SJCRH30 (cell line): ENCODE measurements at regions not wholly inside any gene's neighbourhood (a gene's known extent, or its start where the extent isn't known, plus 50 kb on each side); places are given as distances from the start of the nearest gene placed in this dataset.
"Not testable (repeated sequence)": the region's sequence is repeated elsewhere in the genome, so short reads cannot be mapped to it uniquely, and the experiment has no call there.

Experiments used
- DNase-seq, 2 experiments: peaks; one replicate each; pipeline ENCODE4 v3.0.0-alpha.2; 2015 to 2020
- H3K27ac ChIP-seq: fragments of 250-450 bp; sonication (Bioruptor Pico); 2 replicates; pipeline ENCODE4 v1.5.1; 2020; ENCODE audit warnings: mild to moderate bottlenecking, moderate library complexity
- H3K27me3 ChIP-seq: fragments of 250-450 bp; sonication (Bioruptor Pico); 2 replicates; pipeline ENCODE4 v1.5.1; 2020; ENCODE audit warnings: mild to moderate bottlenecking, moderate library complexity
- H3K36me3 ChIP-seq: fragments of 250-450 bp; sonication (Bioruptor Pico); 2 replicates; pipeline ENCODE4 v1.5.1; 2020; ENCODE audit warnings: mild to moderate bottlenecking, moderate library complexity
- H3K4me1 ChIP-seq: fragments of 250-450 bp; sonication (Bioruptor Pico); 2 replicates; pipeline ENCODE4 v1.5.1; 2020; ENCODE audit warnings: mild to moderate bottlenecking, moderate library complexity
- H3K4me3 ChIP-seq: fragments of 250-450 bp; sonication (Bioruptor Pico); 2 replicates; pipeline ENCODE4 v1.5.1; 2020; ENCODE audit warnings: mild to moderate bottlenecking, moderate library complexity
- H3K9me3 ChIP-seq: fragments of 250-450 bp; sonication (Bioruptor Pico); replicated peaks from 2 replicates; pipeline ENCODE4 v1.5.1; 2020; ENCODE audit warnings: mild to moderate bottlenecking, moderate library complexity

DNA sequence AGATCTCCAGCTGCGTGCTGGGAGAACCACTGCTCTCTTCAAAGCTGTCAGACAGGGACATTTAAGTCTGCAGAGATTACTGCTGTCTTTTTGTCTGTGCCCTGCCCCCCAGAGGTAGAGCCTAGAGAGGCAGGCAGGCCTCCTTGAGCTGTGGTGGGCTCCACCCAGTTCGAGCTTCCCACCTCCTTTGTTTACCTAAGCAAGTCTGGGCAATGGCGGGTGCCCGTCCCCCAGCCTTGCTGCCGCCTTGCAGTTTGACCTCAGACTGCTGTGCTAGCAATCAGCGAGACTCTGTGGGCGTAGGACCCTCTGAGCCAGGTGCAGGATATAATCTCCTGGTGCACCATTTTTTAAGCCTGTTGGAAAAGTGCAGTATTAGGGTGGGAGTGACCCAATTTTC lies 128.6 kb downstream of the ACTR3 start:
- H3K4me3 ChIP-seq, H3K27ac ChIP-seq, H3K36me3 ChIP-seq, DNase-seq, H3K27me3 ChIP-seq, H3K4me1 ChIP-seq, H3K9me3 ChIP-seq: not testable (repeated sequence)

DNA sequence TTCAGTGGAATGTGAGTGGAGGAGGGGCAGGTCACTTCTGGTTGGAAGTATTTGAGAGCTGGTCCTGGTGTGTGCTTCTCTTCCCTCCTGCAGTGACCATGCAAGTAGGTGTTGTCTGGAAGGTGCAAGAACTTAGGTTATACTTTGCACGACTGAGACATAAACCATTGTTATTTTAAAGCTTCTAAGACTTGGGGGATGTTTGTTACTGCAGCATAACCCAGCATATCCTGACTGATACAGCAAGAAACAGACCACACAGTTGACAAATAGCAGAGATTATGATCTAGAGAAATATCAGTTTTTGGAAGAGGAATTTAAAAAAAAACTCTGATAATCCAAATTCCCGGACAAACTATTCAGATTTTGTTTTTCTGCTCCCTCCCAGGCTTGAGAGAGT lies 130.8 kb downstream of the ACTR3 start:
- no peak for DNase-seq
- Histone ChIP-seq H3K4me1 (no peaks in the 10 kb centered on the region), H3K4me3 (no peak overlapping the region), H3K9me3 (no peaks in the 10 kb centered on the region), H3K36me3 (no peaks in the 10 kb centered on the region), H3K27ac (no peak overlapping the region), H3K27me3 (no peaks in the 10 kb centered on the region)

DNA sequence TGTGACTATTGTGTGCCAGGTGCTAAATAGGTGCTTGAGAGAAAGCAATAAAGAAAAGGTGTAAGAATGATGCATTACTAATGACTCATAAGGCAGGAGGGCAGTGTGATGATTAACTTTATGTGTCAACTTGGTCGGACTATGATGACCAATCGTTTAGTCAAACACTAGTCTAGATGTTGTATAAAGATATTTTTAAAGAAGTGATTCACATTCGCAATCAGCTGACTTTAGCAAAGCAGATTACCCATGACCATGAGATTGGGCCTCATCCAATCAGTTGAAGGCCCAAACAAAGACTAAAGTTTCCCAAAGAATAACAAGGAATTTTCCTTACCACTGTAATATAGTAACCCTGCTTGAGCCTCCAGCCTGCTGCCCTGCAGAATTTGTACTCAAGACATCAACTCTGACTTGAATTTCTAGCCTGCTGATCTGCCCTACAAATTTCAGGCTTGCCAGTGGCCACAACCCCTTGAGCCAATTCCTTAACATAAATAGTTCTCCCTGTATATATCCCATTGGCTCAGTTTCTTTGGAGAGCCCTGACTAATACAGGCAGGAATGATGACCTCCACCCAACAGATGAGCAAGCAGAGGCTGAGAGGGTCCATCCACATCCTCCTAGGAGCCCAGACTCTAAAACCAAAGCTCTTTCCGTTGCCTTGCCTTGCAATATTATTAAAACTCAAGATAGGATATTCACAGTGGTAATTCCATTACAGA lies 132.6 kb downstream of the ACTR3 start:
- Histone ChIP-seq H3K27ac (no peak overlapping the region), H3K4me3 (no peak overlapping the region), H3K9me3 (no peaks in the 10 kb centered on the region), H3K36me3 (no peaks in the 10 kb centered on the region), H3K27me3 (no peaks in the 10 kb centered on the region), H3K4me1 (no peaks in the 10 kb centered on the region)
- no peak for DNase-seq

DNA sequence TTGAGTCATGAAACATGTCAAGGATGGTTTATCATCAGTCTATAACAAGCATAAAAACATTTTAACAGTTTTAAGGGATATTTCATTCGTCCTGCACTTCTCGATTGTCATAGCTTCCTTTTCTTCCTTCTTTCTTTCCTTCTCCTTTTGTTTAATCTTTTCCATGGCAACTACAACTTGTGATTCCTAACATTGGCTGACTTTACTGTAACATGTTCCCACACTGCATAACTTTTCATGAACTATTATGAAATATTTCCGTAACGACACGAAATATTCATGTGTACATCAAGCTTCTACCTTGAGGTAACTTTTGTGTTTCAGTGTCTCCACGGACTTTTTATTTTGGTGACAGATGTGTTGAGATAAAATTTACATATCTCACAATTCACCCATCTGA lies 134.4 kb downstream of the ACTR3 start:
- H3K27ac ChIP-seq = no peak overlapping the region
- H3K36me3 ChIP-seq = no peaks in the 10 kb centered on the region
- H3K4me3 ChIP-seq = no peak overlapping the region
- H3K9me3 ChIP-seq = no peaks in the 10 kb centered on the region
- H3K4me1 ChIP-seq = no peaks in the 10 kb centered on the region
- no peaks in the 10 kb centered on the region for H3K27me3 ChIP-seq
- DNase-seq = no peak

DNA sequence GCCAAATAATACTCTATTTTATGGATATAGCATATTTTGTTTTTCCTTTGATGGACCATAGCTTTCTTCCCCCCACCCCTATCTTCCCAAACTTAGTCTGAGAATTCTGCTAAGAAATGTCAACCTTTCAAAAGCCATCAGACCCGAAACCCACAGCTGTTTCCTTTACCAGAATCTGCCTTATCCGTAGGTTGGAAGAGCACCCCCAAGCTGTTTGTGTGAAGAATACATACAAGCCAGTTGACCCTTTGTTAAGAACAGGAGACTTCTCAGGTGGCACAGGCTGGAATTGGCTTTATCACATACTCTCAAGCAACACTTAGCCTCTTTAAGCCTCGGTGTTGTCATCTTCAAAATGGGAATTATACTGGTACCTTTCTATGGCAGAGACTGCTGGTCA lies 135.1 kb downstream of the ACTR3 start:
- Histone ChIP-seq H3K27me3 (no peaks in the 10 kb centered on the region), H3K27ac (no peak overlapping the region), H3K4me3 (no peak overlapping the region), H3K9me3 (no peaks in the 10 kb centered on the region), H3K36me3 (no peaks in the 10 kb centered on the region), H3K4me1 (no peaks in the 10 kb centered on the region)
- no peak for DNase-seq

DNA sequence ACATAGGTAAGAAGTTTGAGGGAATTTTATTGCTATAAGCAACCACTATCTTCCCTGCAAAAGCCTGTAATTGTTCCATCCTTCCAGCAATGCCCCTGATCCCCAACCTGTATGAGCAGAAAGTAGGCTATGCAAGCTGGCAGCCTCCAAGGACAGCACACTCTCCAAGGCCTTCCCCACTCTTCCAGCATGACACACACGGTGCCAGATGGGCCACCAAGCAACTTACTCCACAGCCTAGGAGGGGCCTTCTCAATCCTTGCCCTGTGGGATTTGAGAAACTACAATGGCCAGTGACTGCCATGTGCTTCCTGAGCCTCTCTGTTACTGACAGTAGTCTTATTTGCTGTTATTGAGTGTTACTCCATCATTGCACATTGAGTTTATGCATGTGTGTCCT lies 137.5 kb downstream of the ACTR3 start:
- no peak overlapping the region for H3K27ac ChIP-seq
- no peaks in the 10 kb centered on the region for H3K36me3 ChIP-seq
- no peaks in the 10 kb centered on the region for H3K4me1 ChIP-seq
- H3K9me3 ChIP-seq = no peaks in the 10 kb centered on the region
- H3K27me3 ChIP-seq = no peaks in the 10 kb centered on the region
- DNase-seq = no peak
- H3K4me3 ChIP-seq = no peak overlapping the region

DNA sequence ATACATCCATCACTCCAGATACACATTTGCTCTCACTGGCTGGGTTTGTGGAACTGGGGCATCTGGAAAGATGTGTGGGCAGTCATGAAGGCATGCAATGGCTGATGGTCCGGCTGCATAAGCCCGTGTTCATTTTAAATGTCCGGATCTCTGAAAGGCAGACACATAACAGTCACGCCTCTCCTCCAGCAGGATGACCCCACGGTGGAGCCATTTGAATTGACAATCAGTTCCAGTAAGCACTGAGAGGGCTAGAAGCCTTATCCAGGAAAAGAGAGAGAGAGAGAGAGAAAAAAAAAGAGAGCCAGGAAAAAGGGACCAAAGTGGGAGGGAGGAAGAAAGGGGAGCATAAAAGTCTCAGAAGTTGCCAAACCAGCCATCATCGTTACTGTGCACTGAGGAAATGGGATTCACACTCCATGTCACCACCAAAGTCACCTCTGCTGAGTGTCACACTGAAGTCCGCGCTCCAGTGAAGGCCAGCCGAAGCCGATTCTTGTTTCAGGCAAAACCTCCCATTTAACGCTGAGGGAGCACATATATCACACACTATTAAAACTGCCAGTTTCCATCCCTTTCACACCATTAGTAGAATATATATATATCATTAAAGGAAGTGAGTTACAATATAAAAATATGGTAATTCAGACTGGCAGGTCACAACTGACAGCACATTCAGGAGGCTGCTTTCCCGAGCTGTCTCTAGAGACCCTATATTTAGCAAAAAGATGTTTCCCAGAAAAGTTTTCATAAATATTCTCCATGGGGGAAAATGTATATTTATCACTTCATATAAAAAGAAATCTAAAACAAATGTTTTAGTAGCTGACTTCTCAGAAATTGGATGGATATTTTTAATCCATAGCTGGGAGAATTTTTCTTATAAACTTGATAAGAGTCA lies 142.0 kb downstream of the ACTR3 start:
- no peaks in the 10 kb centered on the region for H3K4me1 ChIP-seq
- no peak overlapping the region for H3K27ac ChIP-seq
- H3K4me3 ChIP-seq = no peak overlapping the region
- H3K9me3 ChIP-seq = no peaks in the 10 kb centered on the region
- no peak for DNase-seq
- H3K27me3 ChIP-seq = no peaks in the 10 kb centered on the region
- no peaks in the 10 kb centered on the region for H3K36me3 ChIP-seq

DNA sequence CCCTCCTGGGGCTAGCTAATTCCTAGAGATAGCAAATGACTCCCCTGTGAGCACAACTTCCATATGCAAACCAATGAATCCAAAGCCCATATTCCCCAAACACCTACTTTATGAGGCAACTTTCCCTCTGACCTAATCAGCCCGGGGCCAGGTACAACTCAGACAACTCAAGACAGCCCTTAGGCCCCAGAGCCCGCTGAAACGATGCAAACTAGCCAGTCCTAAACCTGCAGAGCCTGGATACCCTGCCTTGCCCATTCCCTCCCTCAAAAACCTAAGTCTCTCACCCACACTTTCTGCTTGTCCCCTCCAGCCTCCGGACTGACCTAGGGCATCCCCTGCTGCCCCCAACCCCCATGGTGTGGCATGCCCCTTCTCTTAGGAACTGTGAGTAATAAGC lies 142.8 kb downstream of the ACTR3 start:
- Histone ChIP-seq H3K27ac (no peak overlapping the region), H3K36me3 (no peaks in the 10 kb centered on the region), H3K4me3 (no peak overlapping the region), H3K4me1 (no peaks in the 10 kb centered on the region), H3K9me3 (no peaks in the 10 kb centered on the region), H3K27me3 (no peaks in the 10 kb centered on the region)
- DNase-seq = no peak

DNA sequence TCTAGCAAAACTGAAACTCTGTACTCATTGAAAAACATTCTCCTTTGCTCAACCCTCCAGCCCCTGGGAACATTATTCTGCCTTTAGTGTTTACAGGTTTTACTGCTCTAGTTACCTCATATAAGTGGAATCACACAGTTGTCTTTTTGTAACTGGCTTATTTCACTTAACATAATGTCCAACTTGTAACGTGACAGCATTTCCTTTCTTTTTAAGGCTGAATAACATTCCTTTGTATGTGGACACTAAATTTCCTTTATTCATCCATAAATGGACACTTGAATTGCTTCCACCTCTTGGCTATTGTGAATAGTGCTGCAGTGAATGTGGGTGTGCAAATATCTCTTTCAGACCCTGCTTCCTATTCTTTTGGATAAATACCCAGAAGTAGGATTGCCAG lies 144.9 kb downstream of the ACTR3 start:
- H3K36me3 ChIP-seq = no peaks in the 10 kb centered on the region
- no peak overlapping the region for H3K4me3 ChIP-seq
- no peak overlapping the region for H3K27ac ChIP-seq
- no peaks in the 10 kb centered on the region for H3K27me3 ChIP-seq
- DNase-seq = no peak
- no peaks in the 10 kb centered on the region for H3K4me1 ChIP-seq
- no peaks in the 10 kb centered on the region for H3K9me3 ChIP-seq

DNA sequence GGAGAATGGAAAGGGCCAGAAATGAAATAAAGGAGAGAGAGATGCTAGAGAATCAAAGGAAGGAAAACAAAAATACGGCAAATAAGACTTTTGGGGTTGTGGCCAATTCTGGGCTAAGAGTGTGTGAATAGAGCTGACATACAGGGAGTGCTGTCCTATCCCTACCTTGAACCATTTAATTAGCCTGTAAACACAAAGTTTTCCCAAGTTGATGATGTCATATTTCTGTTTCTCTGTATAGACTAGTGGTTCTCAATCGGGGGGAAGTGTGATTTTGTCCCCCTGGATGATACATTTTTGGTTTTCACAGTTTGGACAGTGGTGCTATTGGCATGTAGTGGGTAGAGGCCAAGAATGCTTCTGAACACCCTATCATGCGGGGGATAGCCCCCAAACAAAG lies 148.8 kb downstream of the ACTR3 start:
- H3K36me3 ChIP-seq = no peaks in the 10 kb centered on the region

DNA sequence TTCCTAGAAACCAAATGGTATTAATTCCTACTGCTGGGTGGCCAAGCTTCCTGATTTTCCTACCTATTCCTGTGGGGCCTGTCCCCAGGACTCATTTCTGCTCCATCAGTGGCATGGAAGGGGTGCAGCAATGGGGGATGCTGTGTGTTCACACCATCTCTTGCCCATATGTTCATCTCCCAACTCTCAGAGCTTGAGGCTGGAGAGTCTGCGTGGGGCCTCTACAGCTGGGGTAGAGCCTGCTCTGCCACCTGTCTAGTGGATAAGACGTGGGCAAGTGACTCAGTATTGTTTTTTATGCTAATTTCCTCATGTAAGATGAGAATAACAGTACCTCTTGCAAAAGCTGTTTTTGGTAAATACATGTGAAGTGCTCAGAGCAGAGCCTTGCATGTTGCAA lies 149.8 kb downstream of the ACTR3 start:
- Histone ChIP-seq H3K4me3 (no peak overlapping the region), H3K36me3 (no peaks in the 10 kb centered on the region), H3K27me3 (no peaks in the 10 kb centered on the region), H3K9me3 (no peaks in the 10 kb centered on the region), H3K27ac (no peak overlapping the region), H3K4me1 (no peaks in the 10 kb centered on the region)
- DNase-seq = peak in 1 of 2 experiments; percentile 13

More for the DNA sequence above, 148.8 kb downstream of the ACTR3 start:
- no peak for DNase-seq
- no peaks in the 10 kb centered on the region for H3K4me1 ChIP-seq
- H3K9me3 ChIP-seq = no peaks in the 10 kb centered on the region
- no peak overlapping the region for H3K27ac ChIP-seq
- H3K27me3 ChIP-seq = no peaks in the 10 kb centered on the region
- no peak overlapping the region for H3K4me3 ChIP-seq

DNA sequence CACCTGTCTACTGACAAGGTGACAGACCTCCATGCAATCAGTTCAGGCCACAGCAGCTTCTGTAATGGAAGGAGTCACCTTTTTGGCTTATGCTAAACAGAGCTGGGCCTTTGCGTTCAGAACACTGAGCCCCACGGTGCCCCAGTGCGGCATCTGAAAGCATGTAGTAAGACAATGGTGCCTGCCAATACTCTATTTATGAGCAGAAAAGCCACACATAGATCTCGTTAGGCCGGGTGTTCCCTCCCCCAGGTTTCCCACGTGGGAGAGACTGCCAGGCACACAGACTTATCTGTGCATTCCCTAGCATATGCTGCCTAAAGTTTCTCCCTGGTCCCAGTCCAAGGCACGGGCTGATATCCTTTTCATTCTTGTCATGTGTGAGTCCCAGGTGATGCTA lies 150.9 kb downstream of the ACTR3 start:
- H3K4me3 ChIP-seq = no peak overlapping the region
- no peaks in the 10 kb centered on the region for H3K36me3 ChIP-seq
- H3K27ac ChIP-seq = no peak overlapping the region
- H3K4me1 ChIP-seq = no peaks in the 10 kb centered on the region
- no peaks in the 10 kb centered on the region for H3K9me3 ChIP-seq
- DNase-seq = no peak
- H3K27me3 ChIP-seq = no peaks in the 10 kb centered on the region

DNA sequence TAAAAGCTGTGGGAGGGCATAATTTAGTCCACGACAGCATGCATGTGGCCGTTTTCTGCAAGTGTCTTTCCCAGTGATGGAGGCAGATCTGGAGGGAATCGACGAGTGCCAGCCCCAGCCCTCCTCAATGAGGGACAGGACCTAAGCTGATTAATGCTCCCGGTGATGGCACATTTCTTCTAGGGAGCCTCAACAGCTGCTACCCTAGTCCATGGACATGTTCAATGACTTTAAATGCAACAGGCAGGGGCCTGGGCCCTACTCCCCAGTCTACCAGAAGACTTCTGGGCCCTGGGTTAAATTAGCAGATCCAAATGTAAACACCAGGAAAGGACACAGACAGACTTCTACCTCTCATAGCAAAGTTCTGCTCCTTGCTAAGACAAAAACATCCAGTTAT lies 155.1 kb downstream of the ACTR3 start:
- no peak for DNase-seq
- Histone ChIP-seq H3K9me3 (no peaks in the 10 kb centered on the region), H3K36me3 (no peaks in the 10 kb centered on the region), H3K4me1 (no peaks in the 10 kb centered on the region), H3K4me3 (no peak overlapping the region), H3K27me3 (no peaks in the 10 kb centered on the region), H3K27ac (no peak overlapping the region)

DNA sequence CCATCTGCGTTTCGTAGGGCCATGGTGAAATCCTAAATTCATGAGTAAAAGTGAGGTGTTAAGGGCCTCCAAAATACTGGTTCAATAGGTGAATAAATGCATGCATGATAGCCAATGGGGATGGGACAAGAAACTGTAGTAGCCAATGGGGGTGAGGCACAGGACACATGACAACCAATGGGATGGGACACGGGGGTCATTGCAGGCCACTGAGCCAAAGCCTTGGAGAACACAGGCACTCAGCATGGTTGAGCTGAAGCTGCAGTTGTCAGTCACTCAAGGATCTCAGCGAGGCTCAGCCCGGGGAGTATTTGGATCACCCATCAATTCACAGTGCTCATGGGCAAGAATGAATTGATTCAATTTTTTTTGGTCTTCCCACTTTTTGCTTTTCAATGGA lies 156.5 kb downstream of the ACTR3 start:
- H3K4me3 ChIP-seq = no peak overlapping the region

DNA sequence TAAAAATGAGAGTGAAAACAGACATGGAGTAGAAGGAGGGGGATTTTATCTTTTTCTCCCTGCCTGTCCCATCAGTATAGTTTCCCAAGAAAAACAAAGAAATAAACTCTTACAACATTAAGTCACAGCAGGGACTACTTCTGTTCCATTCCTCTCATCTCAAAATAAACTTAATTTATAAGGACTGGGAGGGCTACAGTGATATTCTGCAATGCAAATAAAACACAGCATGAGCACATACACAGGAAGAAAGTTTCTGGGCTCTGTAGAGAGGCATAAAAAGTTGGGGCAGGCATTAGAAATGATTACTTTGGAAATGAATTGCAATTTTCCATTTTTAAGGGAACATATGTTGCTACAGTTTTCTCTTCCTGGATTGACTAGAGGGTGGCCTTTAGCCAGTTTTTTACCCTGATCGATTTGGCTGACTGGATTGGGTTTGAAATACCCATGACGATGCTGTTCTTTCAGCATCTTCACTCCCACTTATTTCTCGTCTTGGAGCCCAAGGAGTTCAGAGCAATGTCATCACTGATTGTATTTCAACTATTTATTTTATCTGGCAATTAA lies 157.1 kb downstream of the ACTR3 start:
- no peak overlapping the region for H3K4me3 ChIP-seq
- H3K36me3 ChIP-seq = no peaks in the 10 kb centered on the region
- H3K27ac ChIP-seq = no peak overlapping the region
- no peaks in the 10 kb centered on the region for H3K27me3 ChIP-seq
- no peaks in the 10 kb centered on the region for H3K9me3 ChIP-seq
- no peak for DNase-seq
- no peaks in the 10 kb centered on the region for H3K4me1 ChIP-seq

More for the DNA sequence above, 156.5 kb downstream of the ACTR3 start:
- no peaks in the 10 kb centered on the region for H3K36me3 ChIP-seq
- no peak for DNase-seq
- H3K27me3 ChIP-seq = no peaks in the 10 kb centered on the region
- H3K4me1 ChIP-seq = no peaks in the 10 kb centered on the region
- no peaks in the 10 kb centered on the region for H3K9me3 ChIP-seq
- no peak overlapping the region for H3K27ac ChIP-seq
